Neuron (in vitro differentiated cells): ENCODE measurements at regions not wholly inside any gene's neighbourhood (a gene's known extent, or its start where the extent isn't known, plus 50 kb on each side); places are given as distances from the start of the nearest gene placed in this dataset.

Experiments used
- H2AFZ ChIP-seq: one replicate; pipeline ENCODE4 v1.6.1; 2013; ENCODE audit warnings: low read depth, mild to moderate bottlenecking, inconsistent platforms, low read length, moderate library complexity
- H3K27me3 ChIP-seq: one replicate; pipeline ENCODE4 v1.6.1; 2013; ENCODE audit warnings: low read length; ENCODE audit not compliant: insufficient read depth
- H3K36me3 ChIP-seq: one replicate; pipeline ENCODE4 v1.6.1; 2013; ENCODE audit warnings: low read length; ENCODE audit not compliant: insufficient read depth
- H3K4me1 ChIP-seq: one replicate; pipeline ENCODE4 v1.6.1; 2013; ENCODE audit warnings: low read length; ENCODE audit not compliant: insufficient read depth
- H3K4me3 ChIP-seq: 2 replicates; pipeline ENCODE4 v1.5.1; 2013; ENCODE audit warnings: mild to moderate bottlenecking, low read length, moderate library complexity
- H3K9me3 ChIP-seq: one replicate; pipeline ENCODE4 v1.6.1; 2013; ENCODE audit warnings: low read length

GRCh38 chr1:57719274-57719673 is 295.4 kb upstream of the DAB1 start:
- H3K4me3 ChIP-seq: no peak overlapping the region
- peaks cover 3% of the 10 kb centered on the region for H3K4me1 ChIP-seq
- no peaks in the 10 kb centered on the region for H3K27me3 ChIP-seq
- no peaks in the 10 kb centered on the region for H3K36me3 ChIP-seq
- no peak overlapping the region for H2AFZ ChIP-seq
- H3K9me3 ChIP-seq: no peaks in the 10 kb centered on the region

DNA sequence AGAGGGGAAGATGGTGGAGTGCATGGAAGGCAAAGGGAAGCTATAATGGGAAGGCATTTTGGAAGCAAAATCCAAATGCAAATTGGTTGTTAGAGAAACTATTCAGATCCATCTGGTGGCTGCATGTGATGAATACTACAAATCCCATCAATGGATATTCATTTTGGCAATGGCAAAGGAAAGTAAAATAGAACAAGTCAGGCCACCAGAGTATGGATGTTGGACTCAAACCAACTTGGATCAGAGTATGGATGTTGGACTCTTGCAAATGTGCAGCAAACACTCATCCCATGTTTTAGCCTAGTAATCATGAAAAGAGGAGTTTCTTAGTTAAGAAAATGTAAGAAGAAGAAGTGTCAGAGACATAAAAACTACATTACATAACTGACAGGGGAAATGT is 289.6 kb upstream of the DAB1 start:
- H2AFZ ChIP-seq: no peak overlapping the region
- no peaks in the 10 kb centered on the region for H3K27me3 ChIP-seq
- H3K4me3 ChIP-seq: no peak overlapping the region
- H3K4me1 ChIP-seq: no peaks in the 10 kb centered on the region
- H3K36me3 ChIP-seq: no peaks in the 10 kb centered on the region
- H3K9me3 ChIP-seq: no peaks in the 10 kb centered on the region

DNA sequence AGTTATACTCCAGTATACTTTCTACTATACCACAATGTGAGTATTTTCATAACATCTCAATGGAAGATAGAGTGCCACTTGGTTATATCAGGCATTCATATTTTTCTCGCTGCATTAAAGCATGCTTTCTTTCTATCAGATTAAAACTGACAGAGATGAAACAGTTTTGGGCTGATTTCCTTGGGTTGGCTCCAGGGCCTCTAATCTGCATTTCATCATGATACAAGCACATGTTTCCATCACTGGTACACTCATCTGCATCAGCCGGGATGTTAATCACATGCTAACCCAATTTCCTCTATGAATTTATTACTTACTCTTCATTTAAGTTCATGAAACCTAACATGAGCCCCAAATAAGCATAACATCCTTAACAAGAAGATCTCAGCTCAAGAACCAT is 289.0 kb upstream of the DAB1 start:
- no peaks in the 10 kb centered on the region for H3K36me3 ChIP-seq
- H3K4me1 ChIP-seq: no peaks in the 10 kb centered on the region

GRCh38 chr1:57711326-57711725 is 287.5 kb upstream of the DAB1 start:
- H3K4me3 ChIP-seq: no peak overlapping the region
- no peaks in the 10 kb centered on the region for H3K4me1 ChIP-seq

More for the DNA sequence above, 289.0 kb upstream of the DAB1 start:
- H2AFZ ChIP-seq: no peak overlapping the region
- H3K9me3 ChIP-seq: no peaks in the 10 kb centered on the region
- H3K4me3 ChIP-seq: no peak overlapping the region
- H3K27me3 ChIP-seq: no peaks in the 10 kb centered on the region

DNA sequence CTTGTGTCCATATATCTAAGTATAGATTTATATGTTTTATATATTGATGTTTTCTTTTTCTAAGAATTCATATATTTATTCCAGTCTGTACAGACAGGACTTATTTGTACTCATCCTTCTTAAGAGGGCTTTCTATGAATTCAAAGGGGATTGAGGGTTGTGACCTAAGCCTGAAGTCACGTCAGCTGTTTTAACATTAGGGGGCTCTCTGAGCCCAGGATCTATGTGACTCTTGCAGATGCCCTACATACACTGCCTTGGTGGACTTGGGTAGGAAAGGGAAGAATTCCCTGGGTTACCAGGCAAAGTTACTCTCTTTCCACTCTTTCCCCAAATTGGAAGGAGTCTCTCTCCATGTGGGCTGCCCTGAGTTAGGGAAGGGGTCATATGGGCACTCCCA is 283.8 kb upstream of the DAB1 start:
- H3K4me1 ChIP-seq: no peaks in the 10 kb centered on the region
- H3K9me3 ChIP-seq: no peaks in the 10 kb centered on the region
- H3K36me3 ChIP-seq: no peaks in the 10 kb centered on the region
- no peaks in the 10 kb centered on the region for H3K27me3 ChIP-seq
- H3K4me3 ChIP-seq: no peak overlapping the region
- no peak overlapping the region for H2AFZ ChIP-seq

More at GRCh38 chr1:57711326-57711725, 287.5 kb upstream of the DAB1 start:
- no peaks in the 10 kb centered on the region for H3K27me3 ChIP-seq
- H3K9me3 ChIP-seq: no peaks in the 10 kb centered on the region
- no peak overlapping the region for H2AFZ ChIP-seq
- H3K36me3 ChIP-seq: no peaks in the 10 kb centered on the region

- H2AFZ ChIP-seq: no peak overlapping the region
- no peak overlapping the region for H3K4me3 ChIP-seq
- no peaks in the 10 kb centered on the region for H3K36me3 ChIP-seq
- H3K27me3 ChIP-seq: no peaks in the 10 kb centered on the region
- H3K9me3 ChIP-seq: no peaks in the 10 kb centered on the region
- no peaks in the 10 kb centered on the region for H3K4me1 ChIP-seq
Measured at GRCh38 chr1:57704811-57705210, 281.0 kb upstream of the DAB1 start.

- H3K9me3 ChIP-seq: no peaks in the 10 kb centered on the region
- H3K4me3 ChIP-seq: no peak overlapping the region
- no peaks in the 10 kb centered on the region for H3K27me3 ChIP-seq
- no peaks in the 10 kb centered on the region for H3K36me3 ChIP-seq
- no peak overlapping the region for H2AFZ ChIP-seq
- no peaks in the 10 kb centered on the region for H3K4me1 ChIP-seq
Measured at GRCh38 chr1:57704231-57704630, 280.4 kb upstream of the DAB1 start.

DNA sequence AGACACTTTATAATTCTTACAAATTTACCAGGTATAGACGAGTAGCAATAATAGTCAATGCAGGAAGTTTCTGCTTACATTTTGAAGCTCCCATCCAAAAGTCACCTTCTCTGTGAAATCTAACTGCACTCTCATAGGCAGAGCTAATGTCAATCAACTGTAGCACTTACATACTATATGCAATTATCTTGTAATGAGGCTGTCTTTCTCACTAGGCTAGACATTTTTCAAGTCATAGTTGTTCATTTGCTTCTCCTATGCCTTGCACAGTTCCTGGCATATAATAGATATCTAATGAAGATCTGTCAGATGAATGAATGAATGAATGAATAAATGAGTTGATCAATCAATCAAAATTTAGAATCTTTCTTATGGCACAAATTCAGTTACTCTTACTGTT is 273.0 kb upstream of the DAB1 start:
- Histone ChIP-seq H3K36me3 (no peaks in the 10 kb centered on the region), H3K4me1 (peaks cover 11% of the 10 kb centered on the region), H3K4me3 (no peak overlapping the region), H2AFZ (no peak overlapping the region), H3K27me3 (no peaks in the 10 kb centered on the region), H3K9me3 (peaks cover 3% of the 10 kb centered on the region)

DNA sequence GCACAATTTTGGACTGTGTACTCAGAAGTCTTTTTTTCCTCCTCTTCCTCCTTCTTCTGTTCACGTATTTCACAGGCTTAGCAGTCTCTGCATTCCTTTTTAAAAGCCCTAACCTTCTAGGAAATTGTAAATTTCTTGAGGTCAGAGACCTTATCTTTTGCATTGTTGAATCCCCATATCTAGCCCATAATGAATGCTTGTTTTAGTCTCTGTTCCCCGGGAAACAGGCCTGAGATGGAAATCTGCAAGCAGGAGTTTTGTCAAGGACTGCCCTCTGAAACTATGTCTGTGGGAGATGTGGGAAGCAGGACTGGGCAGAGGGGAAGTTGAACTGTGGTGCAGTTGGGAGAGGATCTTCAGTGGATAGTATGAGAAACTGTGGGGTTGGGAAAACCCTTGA is 272.2 kb upstream of the DAB1 start:
- H3K27me3 ChIP-seq: no peaks in the 10 kb centered on the region
- H3K36me3 ChIP-seq: no peaks in the 10 kb centered on the region
- no peak overlapping the region for H2AFZ ChIP-seq
- no peak overlapping the region for H3K4me3 ChIP-seq
- H3K9me3 ChIP-seq: peaks cover 3% of the 10 kb centered on the region
- peaks cover 11% of the 10 kb centered on the region for H3K4me1 ChIP-seq

- Histone ChIP-seq H2AFZ (no peak overlapping the region), H3K4me3 (no peak overlapping the region), H3K27me3 (no peaks in the 10 kb centered on the region), H3K4me1 (no peaks in the 10 kb centered on the region), H3K36me3 (no peaks in the 10 kb centered on the region), H3K9me3 (peaks cover 3% of the 10 kb centered on the region)
Measured at GRCh38 chr1:57686306-57686705, 262.4 kb upstream of the DAB1 start.

GRCh38 chr1:57683037-57683942 is 259.4 kb upstream of the DAB1 start:
- peaks cover 3% of the 10 kb centered on the region for H3K9me3 ChIP-seq
- no peaks in the 10 kb centered on the region for H3K27me3 ChIP-seq
- H2AFZ ChIP-seq: no peak overlapping the region

GRCh38 chr1:57678138-57678537 is 254.3 kb upstream of the DAB1 start:
- H3K27me3 ChIP-seq: no peaks in the 10 kb centered on the region
- H3K4me3 ChIP-seq: no peak overlapping the region
- no peaks in the 10 kb centered on the region for H3K9me3 ChIP-seq

More at GRCh38 chr1:57683037-57683942, 259.4 kb upstream of the DAB1 start:
- no peaks in the 10 kb centered on the region for H3K36me3 ChIP-seq
- no peaks in the 10 kb centered on the region for H3K4me1 ChIP-seq
- no peak overlapping the region for H3K4me3 ChIP-seq

DNA sequence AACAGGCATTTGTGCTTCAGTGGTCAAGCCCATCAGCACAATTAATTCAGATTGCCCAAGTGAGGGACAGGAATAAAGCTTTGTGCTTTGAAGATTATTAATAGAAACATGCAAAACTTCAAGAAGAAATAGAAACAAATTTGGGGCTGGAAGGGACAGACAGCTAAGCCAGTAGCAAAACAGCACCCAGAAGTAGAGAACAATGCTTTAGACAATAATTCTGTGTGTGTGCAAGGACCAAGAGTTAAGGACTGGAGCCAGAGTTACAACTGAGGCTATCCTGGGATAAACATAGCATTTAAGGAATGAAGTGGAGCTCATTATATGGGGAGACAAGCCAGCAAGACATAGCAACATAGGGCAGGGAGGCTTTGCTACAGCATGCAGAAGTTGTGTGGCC is 251.9 kb upstream of the DAB1 start:
- H3K9me3 ChIP-seq: no peaks in the 10 kb centered on the region
- no peaks in the 10 kb centered on the region for H3K36me3 ChIP-seq
- no peaks in the 10 kb centered on the region for H3K27me3 ChIP-seq
- H3K4me3 ChIP-seq: no peak overlapping the region
- H2AFZ ChIP-seq: no peak overlapping the region
- peaks cover 9% of the 10 kb centered on the region for H3K4me1 ChIP-seq

More at GRCh38 chr1:57678138-57678537, 254.3 kb upstream of the DAB1 start:
- Histone ChIP-seq H2AFZ (no peak overlapping the region), H3K4me1 (no peaks in the 10 kb centered on the region), H3K36me3 (no peaks in the 10 kb centered on the region)

DNA sequence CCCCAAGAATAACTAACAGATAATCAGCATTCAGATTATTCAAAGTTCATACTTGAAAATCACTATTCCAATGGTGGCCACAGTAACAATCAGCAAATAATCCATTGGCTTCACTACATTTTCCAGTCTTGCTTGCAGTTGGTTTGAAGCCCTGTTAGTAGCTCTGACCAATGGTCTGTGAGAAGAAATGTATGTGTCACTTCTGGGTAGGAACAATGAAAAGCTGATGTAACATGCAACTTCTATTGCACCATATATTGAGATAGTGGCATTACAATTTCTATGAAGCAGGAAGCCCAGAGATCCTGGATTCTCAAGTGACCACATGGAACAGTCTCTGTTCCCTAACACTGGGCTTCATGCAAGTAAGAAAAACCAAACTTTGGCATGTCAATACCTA is 250.9 kb upstream of the DAB1 start:
- Histone ChIP-seq H3K36me3 (no peaks in the 10 kb centered on the region), H3K4me3 (no peak overlapping the region), H3K27me3 (no peaks in the 10 kb centered on the region), H3K4me1 (peaks cover 9% of the 10 kb centered on the region), H3K9me3 (no peaks in the 10 kb centered on the region), H2AFZ (no peak overlapping the region)
